Effector CD8-positive, alpha-beta T cell (primary cell): ENCODE measurements at regions not wholly inside any gene's neighbourhood (a gene's known extent, or its start where the extent isn't known, plus 50 kb on each side); places are given as distances from the start of the nearest gene placed in this dataset.

Experiments
- DNase-seq: peaks from one replicate; lab custom pipeline; 2025; lab: John Stamatoyannopoulos, UW

- DNase-seq = no peak
Observed at GRCh38 chr7:11895337-11895736, 63.3 kb upstream of the THSD7A start.

- DNase-seq = no peak
Observed at GRCh38 chr7:11896663-11897062, 64.7 kb upstream of the THSD7A start.

- no peak for DNase-seq
Observed at GRCh38 chr7:11899247-11899646, 67.2 kb upstream of the THSD7A start.

GRCh38 chr7:11910253-11910652, 78.3 kb upstream of the THSD7A start:
- DNase-seq = no peak

GRCh38 chr7:11911900-11912299, 79.9 kb upstream of the THSD7A start:
- no peak for DNase-seq

- no peak for DNase-seq
Observed at GRCh38 chr7:11914645-11915044, 82.6 kb upstream of the THSD7A start.

GRCh38 chr7:11923376-11923930, 91.5 kb upstream of the THSD7A start:
- DNase-seq = no peak

- DNase-seq = no peak
Observed at GRCh38 chr7:11931307-11931706, 99.3 kb upstream of the THSD7A start.

- DNase-seq = no peak
Observed at GRCh38 chr7:11934796-11935195, 102.8 kb upstream of the THSD7A start.

- no peak for DNase-seq
Observed at GRCh38 chr7:11935905-11936304, 103.9 kb upstream of the THSD7A start.

GRCh38 chr7:11946794-11947193, 114.8 kb upstream of the THSD7A start:
- DNase-seq = no peak

- DNase-seq = no peak
Observed at GRCh38 chr7:11950281-11950680, 118.3 kb upstream of the THSD7A start.

GRCh38 chr7:11950942-11951341, 118.9 kb upstream of the THSD7A start:
- no peak for DNase-seq

- no peak for DNase-seq
Observed at GRCh38 chr7:11951909-11952308, 119.9 kb upstream of the THSD7A start.

- no peak for DNase-seq
Observed at GRCh38 chr7:11952972-11953371, 121.0 kb upstream of the THSD7A start.

GRCh38 chr7:11956991-11957390, 125.0 kb upstream of the THSD7A start:
- DNase-seq = no peak

- no peak for DNase-seq
Observed at GRCh38 chr7:11957956-11958355, 126.0 kb upstream of the THSD7A start.

GRCh38 chr7:11959121-11959520, 127.1 kb upstream of the THSD7A start:
- no peak for DNase-seq

GRCh38 chr7:11960621-11961020, 128.6 kb upstream of the THSD7A start:
- DNase-seq = no peak

- no peak for DNase-seq
Observed at GRCh38 chr7:11969643-11970042, 137.6 kb upstream of the THSD7A start.

GRCh38 chr7:11970132-11970531, 138.1 kb upstream of the THSD7A start:
- DNase-seq = no peak

- DNase-seq = no peak
Observed at GRCh38 chr7:11985376-11985775, 153.4 kb upstream of the THSD7A start.

- no peak for DNase-seq
Observed at GRCh38 chr7:11985971-11986370, 154.0 kb upstream of the THSD7A start.

- no peak for DNase-seq
Observed at GRCh38 chr7:11988186-11988585, 156.2 kb upstream of the THSD7A start.

GRCh38 chr7:12002428-12002827, 170.4 kb upstream of the THSD7A start:
- no peak for DNase-seq
